Smooth muscle cell (in vitro differentiated cells): ENCODE measurements at regions not wholly inside any gene's neighbourhood (a gene's known extent, or its start where the extent isn't known, plus 50 kb on each side); places are given as distances from the start of the nearest gene placed in this dataset.

Experiments used
- DNase-seq: peaks from one replicate; lab custom pipeline; 2025; ENCODE audit not compliant: unreplicated experiment; lab: John Stamatoyannopoulos, UW
- H2AFZ ChIP-seq: fragments of 200-600 bp; sonication (generic); 2 replicates; pipeline ENCODE4 v1.6.0; 2016; ENCODE audit warnings: antibody characterized with exemption, low read depth, mild to moderate bottlenecking
- H3F3A ChIP-seq: fragments of 200-600 bp; sonication (generic); 2 replicates; pipeline ENCODE4 v1.6.0; 2017; ENCODE audit warnings: antibody characterized with exemption, low read depth
- H3K27ac ChIP-seq: fragments of 200-600 bp; sonication (generic); 2 replicates; pipeline ENCODE4 v1.5.1; 2016; ENCODE audit warnings: low read depth, mild to moderate bottlenecking
- H3K27me3 ChIP-seq: fragments of 200-600 bp; sonication (generic); 2 replicates; pipeline ENCODE4 v1.6.1; 2016; ENCODE audit warnings: low read depth, mild to moderate bottlenecking
- H3K36me3 ChIP-seq: fragments of 200-600 bp; sonication (generic); 2 replicates; pipeline ENCODE4 v1.5.1; 2016; ENCODE audit warnings: low read depth
- H3K4me1 ChIP-seq: fragments of 200-600 bp; sonication (generic); 2 replicates; pipeline ENCODE4 v1.5.1; 2016; ENCODE audit warnings: low read depth
- H3K4me2 ChIP-seq: fragments of 200-600 bp; sonication (generic); 2 replicates; pipeline ENCODE4 v1.6.0; 2016; ENCODE audit warnings: mild to moderate bottlenecking
- H3K4me3 ChIP-seq: fragments of 200-600 bp; sonication (generic); 2 replicates; pipeline ENCODE4 v1.5.1; 2016; ENCODE audit warnings: mild to moderate bottlenecking
- H3K79me2 ChIP-seq: fragments of 200-600 bp; sonication (generic); 2 replicates; pipeline ENCODE4 v1.6.0; 2016; ENCODE audit warnings: low read depth, mild to moderate bottlenecking
- H3K9ac ChIP-seq: fragments of 200-600 bp; sonication (generic); 2 replicates; pipeline ENCODE4 v1.6.0; 2016; ENCODE audit warnings: low read depth
- H3K9me3 ChIP-seq: fragments of 200-600 bp; sonication (generic); replicated peaks from 2 replicates; pipeline ENCODE4 v1.5.1; 2016; ENCODE audit warnings: low read depth
- H4K20me1 ChIP-seq: fragments of 200-600 bp; sonication (generic); 2 replicates; pipeline ENCODE4 v1.6.0; 2016; ENCODE audit warnings: low read depth
- WGBS: methylation state at CpG from one replicate; pipeline ENCODE4 v1.1.7; 2016; ENCODE audit warnings: low lambda C conversion rate; 5-methylcytosine and 5-hydroxymethylcytosine counted together
- TF ChIP-seq, protein P1 (sequence below): fragments of 200-600 bp; sonication (generic); IDR thresholded peaks from 2 replicates; pipeline ENCODE4 v1.5.1; 2017; ENCODE audit warnings: borderline replicate concordance, mild to moderate bottlenecking, antibody characterized with exemption; ENCODE audit not compliant: insufficient read depth, poor library complexity, severe bottlenecking

DNA sequence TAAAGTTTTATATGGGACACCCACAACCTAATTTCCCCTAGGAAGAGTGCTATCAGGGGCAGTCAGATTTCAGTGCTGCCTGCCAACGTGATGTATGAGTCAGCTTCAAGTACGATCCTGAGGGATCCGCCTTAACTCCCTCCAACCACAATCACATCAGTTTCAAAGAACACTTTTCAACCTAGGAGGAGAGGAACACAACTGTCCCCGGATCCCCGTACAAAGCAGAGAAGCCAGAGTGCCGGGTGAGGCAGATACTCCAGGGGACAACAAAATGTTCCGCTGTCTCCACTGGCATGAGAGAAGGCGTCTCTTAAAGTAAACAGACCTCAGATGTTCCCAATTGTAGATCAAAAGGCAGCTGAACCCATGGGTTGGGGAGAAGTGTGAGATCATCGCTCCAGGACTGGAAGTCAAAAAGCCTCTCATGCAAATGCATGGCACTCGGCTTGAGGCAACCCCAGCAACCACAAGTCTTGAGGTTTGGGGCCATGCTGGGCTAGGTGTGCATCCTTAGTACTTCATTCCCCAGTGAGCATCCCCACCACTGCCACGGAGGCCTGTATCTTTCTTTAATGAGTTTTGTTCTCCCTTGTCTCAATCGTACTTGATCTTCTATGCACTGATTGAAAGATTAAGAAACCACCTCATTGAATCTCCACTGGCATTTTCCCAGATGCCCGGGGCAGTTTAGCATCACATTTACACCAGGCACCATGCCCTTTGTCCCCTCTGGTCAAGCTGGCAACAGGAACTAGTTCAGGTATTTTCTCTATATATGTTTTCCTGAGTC, 91.0 kb upstream of the CCBE1 start:
- Histone ChIP-seq H3K27me3 (no peaks in the 10 kb centered on the region), H3F3A (no peaks in the 10 kb centered on the region), H3K79me2 (no peaks in the 10 kb centered on the region), H4K20me1 (no peaks in the 10 kb centered on the region), H3K4me2 (peak overlapping the region; percentile 65), H2AFZ (no peak overlapping the region), H3K4me3 (no peak overlapping the region), H3K4me1 (no peaks in the 10 kb centered on the region), H3K9me3 (no peaks in the 10 kb centered on the region), H3K36me3 (no peaks in the 10 kb centered on the region), H3K9ac (no peak overlapping the region), H3K27ac (peak overlapping the region; percentile 26)
- TF ChIP-seq, protein P1, sequence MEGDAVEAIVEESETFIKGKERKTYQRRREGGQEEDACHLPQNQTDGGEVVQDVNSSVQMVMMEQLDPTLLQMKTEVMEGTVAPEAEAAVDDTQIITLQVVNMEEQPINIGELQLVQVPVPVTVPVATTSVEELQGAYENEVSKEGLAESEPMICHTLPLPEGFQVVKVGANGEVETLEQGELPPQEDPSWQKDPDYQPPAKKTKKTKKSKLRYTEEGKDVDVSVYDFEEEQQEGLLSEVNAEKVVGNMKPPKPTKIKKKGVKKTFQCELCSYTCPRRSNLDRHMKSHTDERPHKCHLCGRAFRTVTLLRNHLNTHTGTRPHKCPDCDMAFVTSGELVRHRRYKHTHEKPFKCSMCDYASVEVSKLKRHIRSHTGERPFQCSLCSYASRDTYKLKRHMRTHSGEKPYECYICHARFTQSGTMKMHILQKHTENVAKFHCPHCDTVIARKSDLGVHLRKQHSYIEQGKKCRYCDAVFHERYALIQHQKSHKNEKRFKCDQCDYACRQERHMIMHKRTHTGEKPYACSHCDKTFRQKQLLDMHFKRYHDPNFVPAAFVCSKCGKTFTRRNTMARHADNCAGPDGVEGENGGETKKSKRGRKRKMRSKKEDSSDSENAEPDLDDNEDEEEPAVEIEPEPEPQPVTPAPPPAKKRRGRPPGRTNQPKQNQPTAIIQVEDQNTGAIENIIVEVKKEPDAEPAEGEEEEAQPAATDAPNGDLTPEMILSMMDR = no peak
- no peak for DNase-seq
- WGBS = 27% methylated on average over 13 of the region's 13 CpGs

DNA sequence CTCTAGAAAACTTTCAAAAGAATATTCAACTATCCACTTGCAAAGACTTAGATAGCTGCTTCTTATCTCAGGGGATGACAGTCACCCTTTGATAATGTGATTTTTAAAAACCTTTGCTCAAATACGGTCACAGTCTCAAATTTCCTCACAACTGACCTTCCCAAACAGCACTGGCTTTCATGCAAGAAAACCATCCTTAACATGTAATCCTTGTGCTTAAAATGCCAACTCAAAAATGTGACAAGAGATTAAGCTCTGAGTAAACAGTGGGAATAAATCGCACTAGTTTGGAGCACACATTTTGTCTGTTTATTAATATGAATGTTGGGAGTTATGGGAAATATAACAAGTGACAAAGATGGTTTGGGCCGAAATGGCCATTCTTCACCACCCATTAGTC, 87.5 kb upstream of the CCBE1 start:
- TF ChIP-seq, protein P1 = no peak
- no peak overlapping the region for H3K4me2 ChIP-seq
- DNase-seq = no peak

DNA sequence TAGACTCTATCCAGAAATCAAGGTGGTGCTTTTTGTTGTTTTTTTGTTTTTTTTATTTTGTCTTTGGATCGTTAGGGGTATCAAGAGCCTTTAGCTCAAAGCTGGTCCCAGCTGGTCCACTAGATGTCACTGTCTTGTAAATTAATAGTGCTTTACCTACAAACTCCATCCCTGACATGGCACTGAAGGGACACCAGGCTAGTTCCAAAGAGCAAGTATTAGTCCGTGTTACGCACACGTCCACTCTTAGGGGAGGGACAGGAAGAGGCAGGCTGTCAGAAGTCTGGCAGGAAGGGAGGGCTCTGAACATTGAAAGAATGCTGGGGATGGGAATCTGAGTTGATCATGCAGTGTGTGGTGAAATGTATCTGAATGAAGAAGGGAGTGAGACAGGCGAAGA, 85.9 kb upstream of the CCBE1 start:
- Histone ChIP-seq H3K4me2 (no peak overlapping the region), H3K9me3 (no peaks in the 10 kb centered on the region), H4K20me1 (no peaks in the 10 kb centered on the region), H3K4me1 (no peaks in the 10 kb centered on the region), H2AFZ (no peak overlapping the region), H3K27me3 (peaks cover 15% of the 10 kb centered on the region), H3F3A (no peaks in the 10 kb centered on the region), H3K36me3 (no peaks in the 10 kb centered on the region), H3K79me2 (no peaks in the 10 kb centered on the region), H3K9ac (no peak overlapping the region), H3K27ac (no peak overlapping the region), H3K4me3 (no peak overlapping the region)
- 48% methylated on average over 5 of the region's 5 CpGs for WGBS
- TF ChIP-seq, protein P1 = peak; percentile 44
- no peak for DNase-seq

More for the DNA sequence above, 87.5 kb upstream of the CCBE1 start:
- Histone ChIP-seq H3K9ac (no peak overlapping the region), H3K4me1 (no peaks in the 10 kb centered on the region), H3K27me3 (peaks cover 8% of the 10 kb centered on the region), H3K27ac (no peak overlapping the region), H3K4me3 (no peak overlapping the region), H4K20me1 (no peaks in the 10 kb centered on the region), H2AFZ (no peak overlapping the region), H3K36me3 (no peaks in the 10 kb centered on the region), H3K79me2 (no peaks in the 10 kb centered on the region), H3K9me3 (no peaks in the 10 kb centered on the region), H3F3A (no peaks in the 10 kb centered on the region)
- WGBS = 54% methylated on average over 3 of the region's 3 CpGs

DNA sequence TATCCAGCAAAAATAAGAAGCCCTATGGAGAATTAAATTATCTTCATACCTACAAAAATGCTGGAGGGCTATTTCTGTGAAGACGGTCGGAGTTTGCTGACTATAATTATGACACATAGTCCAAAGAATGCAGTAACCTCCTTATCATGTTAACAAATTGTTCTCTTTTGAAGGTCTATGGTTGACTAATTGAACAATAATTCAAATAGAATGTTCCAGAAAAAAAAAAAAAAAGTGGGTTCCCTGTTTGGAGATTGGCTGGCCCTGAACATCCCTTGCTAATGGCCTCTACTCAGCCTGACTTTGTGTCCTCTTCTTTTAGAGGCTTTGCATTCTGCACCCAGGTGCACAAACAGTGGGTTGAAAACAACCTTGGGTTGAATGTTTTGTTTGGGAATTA, 82.8 kb upstream of the CCBE1 start:
- H3K9me3 ChIP-seq = no peaks in the 10 kb centered on the region
- H4K20me1 ChIP-seq = no peaks in the 10 kb centered on the region
- H3K36me3 ChIP-seq = no peaks in the 10 kb centered on the region
- no peaks in the 10 kb centered on the region for H3K79me2 ChIP-seq
- H3K4me1 ChIP-seq = no peaks in the 10 kb centered on the region
- H3F3A ChIP-seq = no peaks in the 10 kb centered on the region
- no peak overlapping the region for H3K4me2 ChIP-seq
- peaks cover 24% of the 10 kb centered on the region for H3K27me3 ChIP-seq
- no peak for DNase-seq
- no peak overlapping the region for H2AFZ ChIP-seq
- no peak overlapping the region for H3K9ac ChIP-seq
- H3K4me3 ChIP-seq = no peak overlapping the region
- TF ChIP-seq, protein P1 = no peak
- no peak overlapping the region for H3K27ac ChIP-seq
- WGBS = 14% methylated on average over 2 of the region's 2 CpGs
